PC-3 (cell line): ENCODE measurements at regions not wholly inside any gene's neighbourhood (a gene's known extent, or its start where the extent isn't known, plus 50 kb on each side); places are given as distances from the start of the nearest gene placed in this dataset.
A peak's percentile ranks its signal among the peaks of the same experiment; 100 is the strongest.

ENCODE experiments used
- ATAC-seq: fragments of 200-7000 bp; cut with Tn5 transposase; 2 replicates; pipeline ENCODE4 v1.9.1; 2020; ENCODE audit warnings: mild to moderate bottlenecking, moderate library complexity
- BruUV-seq: library from RNA; stranded (reverse); fragments of 400-500 nt; replicated peaks from 2 replicates; lab custom pipeline; 2021; lab: Mats Ljungman, UMichigan
- CTCF ChIA-PET: fragments of 300-600 bp; sonication (Branson Sonifier 250); formaldehyde crosslinking; loops from one replicate; lab custom pipeline; 2022; ENCODE audit warnings: antibody characterized with exemption; lab: Charles Lee
- POLR2A ChIA-PET: fragments of 300-600 bp; sonication (Branson Sonifier 250); formaldehyde crosslinking; loops from one replicate; lab custom pipeline; 2022; ENCODE audit warnings: antibody characterized with exemption; ENCODE audit not compliant: unreplicated experiment; lab: Charles Lee
- DNase-seq: peaks from one replicate; pipeline ENCODE4 v3.0.0-alpha.2; 2015
- H2AFZ ChIP-seq: fragments of 300-600 bp; sonication (generic); 2 replicates; pipeline ENCODE4 v1.6.0; 2016; ENCODE audit warnings: antibody characterized with exemption, low read length
- H3F3A ChIP-seq: fragments of 300-600 bp; sonication (generic); one replicate; pipeline ENCODE4 v1.6.0; 2017; ENCODE audit warnings: antibody characterized with exemption, low read length, control low read depth, mild to moderate bottlenecking; ENCODE audit not compliant: unreplicated experiment
- H3K27ac ChIP-seq: fragments of 300-600 bp; sonication (generic); 2 replicates; pipeline ENCODE4 v1.5.1; 2016; ENCODE audit warnings: mild to moderate bottlenecking, low read length
- H3K27me3 ChIP-seq: fragments of 300-600 bp; sonication (generic); 2 replicates; pipeline ENCODE4 v1.6.1; 2016; ENCODE audit warnings: low read length, mixed read lengths
- H3K36me3 ChIP-seq: fragments of 300-600 bp; sonication (generic); 2 replicates; pipeline ENCODE4 v1.6.1; 2016; ENCODE audit warnings: low read depth, mixed run types, low read length, mixed read lengths
- H3K4me1 ChIP-seq: fragments of 300-600 bp; sonication (generic); 2 replicates; pipeline ENCODE4 v1.5.1; 2016; ENCODE audit warnings: low read length; ENCODE audit not compliant: insufficient read depth
- H3K4me2 ChIP-seq: fragments of 300-600 bp; sonication (generic); 2 replicates; pipeline ENCODE4 v1.6.0; 2016; ENCODE audit warnings: low read length
- H3K4me3 ChIP-seq: fragments of 300-600 bp; sonication (generic); 2 replicates; pipeline ENCODE4 v1.5.1; 2016; ENCODE audit warnings: mild to moderate bottlenecking, low read length, mixed read lengths
- H3K79me2 ChIP-seq: fragments of 300-600 bp; sonication (generic); 2 replicates; pipeline ENCODE4 v1.6.1; 2017; ENCODE audit warnings: low read length, mixed read lengths
- H3K9ac ChIP-seq: fragments of 300-600 bp; sonication (generic); 2 replicates; pipeline ENCODE4 v1.6.0; 2016; ENCODE audit warnings: mild to moderate bottlenecking, low read length
- H3K9me2 ChIP-seq: fragments of 300-600 bp; sonication (generic); replicated peaks from 2 replicates; pipeline ENCODE4 v1.6.1; 2016; ENCODE audit warnings: mixed run types, low read length, mixed read lengths
- H3K9me3 ChIP-seq: fragments of 300-600 bp; sonication (generic); 2 replicates; pipeline ENCODE4 v1.6.1; 2016; ENCODE audit warnings: low read length, mixed read lengths
- H4K20me1 ChIP-seq: fragments of 300-600 bp; sonication (generic); 2 replicates; pipeline ENCODE4 v1.6.1; 2016; ENCODE audit warnings: low read length, mixed read lengths
- CTCF ChIP-seq: fragments of 300-600 bp; sonication (generic); conservative IDR thresholded peaks from 2 replicates; pipeline ENCODE4 v1.5.1; 2017; ENCODE audit warnings: antibody characterized with exemption, low read depth, mild to moderate bottlenecking, low read length
- EZH2 ChIP-seq: fragments of 300-600 bp; sonication (generic); IDR thresholded peaks from one replicate; pipeline ENCODE4 v1.6.1; 2017; ENCODE audit warnings: antibody characterized with exemption, mild to moderate bottlenecking, low read length; ENCODE audit not compliant: unreplicated experiment
- EZH2phosphoT487 ChIP-seq: fragments of 300-600 bp; sonication (generic); IDR thresholded peaks from 2 replicates; pipeline ENCODE4 v1.6.1; 2018; ENCODE audit warnings: mild to moderate bottlenecking, antibody characterized with exemption, low read length, borderline replicate concordance
- intact Hi-C: fragments of 100-400 bp; cut with micrococcal nuclease; formaldehyde crosslinking; loops from 2 replicates; pipeline ENCODE4 v1.9.0; 2023

- no peak overlapping the region for H3K4me3 ChIP-seq
- DNase-seq (no peak), ATAC-seq (no peak)
- no peaks in the 10 kb centered on the region for H3K9me2 ChIP-seq
- H3K27me3 ChIP-seq, result no peaks in the 10 kb centered on the region
- CTCF ChIA-PET, result no interaction called here
- H4K20me1 ChIP-seq, result no peaks in the 10 kb centered on the region
- H3K4me2 ChIP-seq, result no peak overlapping the region
- no peak overlapping the region for H2AFZ ChIP-seq
- H3K36me3 ChIP-seq, result no peaks in the 10 kb centered on the region
- H3K9ac ChIP-seq, result no peak overlapping the region
- H3K79me2 ChIP-seq, result no peaks in the 10 kb centered on the region
- no peak for TF ChIP-seq CTCF
- TF ChIP-seq EZH2phosphoT487, result no peak
- no peak for TF ChIP-seq EZH2
- H3F3A ChIP-seq, result no peaks in the 10 kb centered on the region
- POLR2A ChIA-PET, result no interaction called here
- H3K27ac ChIP-seq, result no peak overlapping the region
- BruUV-seq, result no TSS peak
- peaks cover 29% of the 10 kb centered on the region for H3K4me1 ChIP-seq
- H3K9me3 ChIP-seq, result no peaks in the 10 kb centered on the region
- intact Hi-C loops, result no loop called here
Measured at GRCh38 chr4:99759346-99759984, 57.2 kb upstream of the DAPP1 start.

GRCh38 chr4:99755223-99755944, 61.2 kb upstream of the DAPP1 start:
- Histone ChIP-seq H3K27ac (peak overlapping the region; percentile 62), H3K9me3 (no peaks in the 10 kb centered on the region), H2AFZ (0 out of 2 replicates have a peak overlapping the region, but pooled peaks have one; percentile 45), H3K36me3 (no peaks in the 10 kb centered on the region), H3K4me2 (peak overlapping the region; percentile 68), H3K79me2 (no peaks in the 10 kb centered on the region), H3K9me2 (no peaks in the 10 kb centered on the region), H3K4me1 (peaks cover 19% of the 10 kb centered on the region), H3K9ac (peak overlapping the region; percentile 27; the same call in 1 of the 2 replicates), H4K20me1 (no peaks in the 10 kb centered on the region), H3K27me3 (no peaks in the 10 kb centered on the region), H3K4me3 (peak overlapping the region; percentile 46), H3F3A (no peaks in the 10 kb centered on the region)
- peak; percentile 64 for ATAC-seq
- peak; percentile 41 for DNase-seq
- no peak for TF ChIP-seq CTCF
- no peak for TF ChIP-seq EZH2
- no peak for TF ChIP-seq EZH2phosphoT487
- no TSS peak for BruUV-seq
- intact Hi-C loops, result no loop called here
- ChIA-PET CTCF (no interaction called here), POLR2A (no interaction called here)

GRCh38 chr4:99754756-99755155, 61.9 kb upstream of the DAPP1 start:
- Histone ChIP-seq H3K27ac (peak overlapping the region; percentile 62), H3K4me3 (no peak overlapping the region), H3K27me3 (no peaks in the 10 kb centered on the region), H3F3A (no peaks in the 10 kb centered on the region), H3K79me2 (no peaks in the 10 kb centered on the region), H3K9me2 (no peaks in the 10 kb centered on the region), H3K9ac (0 out of 2 replicates have a peak overlapping the region, but pooled peaks have one; percentile 27), H3K4me1 (peaks cover 15% of the 10 kb centered on the region), H2AFZ (no peak overlapping the region), H3K4me2 (peak overlapping the region; percentile 68), H4K20me1 (no peaks in the 10 kb centered on the region), H3K36me3 (no peaks in the 10 kb centered on the region), H3K9me3 (no peaks in the 10 kb centered on the region)
- DNase-seq, result no peak
- ChIA-PET CTCF (interaction anchor here (0.5 kb wide), 1 partner anchor 863 kb away, joined by 5 read pairs; no protein-coding TSS in a partner anchor), POLR2A (no interaction called here)
- TF ChIP-seq CTCF, result no peak
- TF ChIP-seq EZH2, result no peak
- intact Hi-C loops, result no loop called here
- no peak for ATAC-seq
- no TSS peak for BruUV-seq
